ENCODE measurements at regions not wholly inside any gene's neighbourhood (a gene's known extent, or its start where the extent isn't known, plus 50 kb on each side); places are given as distances from the start of the nearest gene placed in this dataset.

DNA sequence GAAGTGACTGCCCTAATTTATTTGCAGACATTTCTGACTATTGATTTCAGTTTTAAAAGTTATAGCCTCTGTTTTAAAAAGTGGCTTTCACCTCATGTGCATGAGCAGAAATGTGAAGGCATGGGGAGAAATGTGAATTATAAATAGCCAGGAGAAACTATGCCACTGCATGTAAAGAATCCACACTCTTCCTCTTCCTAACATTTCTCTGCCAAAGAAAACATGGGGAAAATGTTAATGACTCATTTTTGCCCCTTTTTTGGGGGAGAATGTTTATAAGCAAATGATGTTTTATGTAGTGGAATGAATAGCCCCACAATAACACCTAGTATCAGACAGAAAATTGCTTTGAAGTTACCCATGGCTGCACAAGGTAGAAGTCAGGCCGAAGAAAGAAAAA, 249.0 kb upstream of the TANK start:
- no peak for TF ChIP-seq SIN3A (IDR thresholded peaks at IDR 0.05; ENCODE audit: borderline replicate concordance, insufficient read depth, low read depth, low read length)
- no peak for TF ChIP-seq REST (IDR thresholded peaks at IDR 0.05; ENCODE audit: insufficient read depth in 1 of 2, low read depth in 2 of 2, low read length in 1 of 2)
- no peak for TF ChIP-seq CTCF (IDR thresholded peaks at IDR 0.05)
- no peak for TF ChIP-seq POLR2AphosphoS5 (IDR thresholded peaks at IDR 0.05; ENCODE audit: low read depth, low read length)
- TF ChIP-seq TCF7L2 (IDR thresholded peaks at IDR 0.05; ENCODE audit: low read depth, low read length), result no peak

Measured in Panc1 (cell line).